Right lung (tissue), 2 donors: ENCODE measurements at regions not wholly inside any gene's neighbourhood (a gene's known extent, or its start where the extent isn't known, plus 50 kb on each side); places are given as distances from the start of the nearest gene placed in this dataset.

ENCODE experiments used
- DNase-seq, 2 donors: peaks; one replicate each; pipeline ENCODE4 v3.0.0-alpha.2; 2013

DNA sequence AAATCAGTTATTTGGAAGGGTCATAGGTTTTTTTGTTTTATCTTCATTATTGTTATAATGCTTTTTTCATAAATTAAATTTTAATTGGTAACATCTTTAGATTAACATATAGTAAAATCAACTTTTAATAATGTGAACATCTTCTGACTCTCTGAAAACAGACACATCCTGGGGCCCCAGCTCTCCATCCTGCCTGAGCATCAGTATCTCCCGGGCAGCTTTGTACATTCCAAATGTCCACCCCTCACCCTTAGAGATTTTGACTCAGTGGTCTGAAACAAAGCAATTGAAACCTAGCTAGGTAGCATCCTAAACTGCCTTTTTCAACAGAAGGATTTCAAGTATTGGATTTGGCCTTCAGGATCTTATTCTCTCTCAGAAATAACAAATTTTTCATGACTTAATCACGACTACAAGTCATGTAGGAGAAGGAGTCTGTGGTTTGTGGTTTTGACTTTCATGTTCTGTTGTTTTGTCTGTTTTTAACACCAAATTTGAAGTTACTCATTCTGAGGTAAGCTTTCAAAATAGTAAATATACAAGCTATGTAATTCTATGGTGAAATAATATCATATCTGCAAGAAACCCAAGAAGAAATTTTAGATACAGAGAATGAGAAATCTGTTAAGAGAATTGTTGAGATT lies 147.3 kb upstream of the UBE2E2 start:
- no peak for DNase-seq

GRCh38 chr3:23062582-23062981 lies 140.5 kb upstream of the UBE2E2 start:
- no peak for DNase-seq

DNA sequence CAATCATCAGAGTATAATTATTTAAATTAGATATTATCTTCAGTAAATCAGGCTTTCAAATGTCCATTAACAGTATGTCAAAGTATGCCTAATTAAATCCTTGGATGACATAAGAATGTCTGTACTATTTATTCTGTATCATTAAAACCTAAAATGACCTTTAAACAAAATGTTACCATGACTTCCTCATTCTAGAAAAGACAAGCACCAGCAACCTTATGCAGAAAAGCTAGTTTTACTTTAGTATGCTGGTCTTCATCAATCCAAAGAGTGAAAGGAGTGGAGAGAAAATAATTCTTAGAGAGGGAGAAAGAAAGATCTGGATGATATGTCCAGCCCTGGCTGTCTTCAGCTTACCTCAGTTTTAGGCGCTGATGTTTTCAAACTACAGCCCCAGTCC lies 140.1 kb upstream of the UBE2E2 start:
- no peak for DNase-seq

- DNase-seq, result no peak
These were observed 136.0 kb upstream of the UBE2E2 start for GRCh38 chr3:23067116-23067515.

DNA sequence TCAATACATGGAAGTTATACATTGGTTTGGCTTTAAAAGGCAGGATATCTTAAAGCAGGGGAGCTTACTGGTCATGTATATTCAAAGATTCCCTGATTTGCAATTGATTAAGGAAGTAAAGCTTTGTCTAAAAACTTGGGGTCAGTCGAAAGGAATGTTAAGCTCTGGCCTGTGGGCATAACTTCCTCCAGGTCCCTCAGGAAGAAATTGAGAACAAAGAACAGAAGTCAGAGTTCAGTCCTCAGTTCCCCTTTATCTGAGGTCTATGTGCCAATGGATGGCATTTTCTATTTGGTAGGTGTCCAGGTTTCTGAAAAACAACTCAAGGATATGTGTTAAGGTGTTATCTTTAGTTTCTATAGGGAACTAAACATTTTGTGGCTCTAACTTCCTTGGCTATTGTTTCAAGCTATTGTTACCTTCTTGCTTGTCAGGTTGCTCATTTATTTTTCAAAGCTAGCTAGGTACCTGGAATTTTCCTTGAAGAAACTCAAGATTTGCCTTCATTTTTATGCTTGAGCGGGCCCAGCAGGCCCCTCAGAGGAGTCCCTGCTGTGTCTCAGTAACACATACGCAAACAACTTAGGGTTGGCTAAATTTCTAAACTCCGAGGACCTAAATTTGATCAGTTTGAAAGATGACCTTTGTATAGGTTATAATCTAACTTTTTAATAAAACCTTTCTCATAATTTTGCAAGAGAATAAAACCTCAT lies 135.0 kb upstream of the UBE2E2 start:
- DNase-seq, result no peak

DNA sequence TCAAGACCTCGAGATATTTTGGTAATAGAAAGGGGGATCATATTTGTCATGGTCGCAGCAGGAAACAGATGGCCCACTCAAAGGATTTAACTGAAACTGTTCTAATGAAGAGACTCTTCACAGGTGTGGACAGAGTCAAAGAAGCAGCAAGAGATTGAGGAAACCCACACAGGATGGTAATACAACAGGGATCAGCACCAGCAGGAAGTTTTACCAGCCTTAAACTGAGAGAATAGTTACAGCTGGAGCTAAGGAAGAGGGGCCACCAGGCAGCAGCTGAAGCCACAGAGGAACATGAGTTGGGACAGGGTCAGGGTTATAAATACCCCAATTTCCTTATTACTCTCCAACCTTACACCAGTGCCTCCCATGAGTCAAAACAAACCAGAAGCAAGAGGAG lies 131.8 kb upstream of the UBE2E2 start:
- no peak for DNase-seq

DNA sequence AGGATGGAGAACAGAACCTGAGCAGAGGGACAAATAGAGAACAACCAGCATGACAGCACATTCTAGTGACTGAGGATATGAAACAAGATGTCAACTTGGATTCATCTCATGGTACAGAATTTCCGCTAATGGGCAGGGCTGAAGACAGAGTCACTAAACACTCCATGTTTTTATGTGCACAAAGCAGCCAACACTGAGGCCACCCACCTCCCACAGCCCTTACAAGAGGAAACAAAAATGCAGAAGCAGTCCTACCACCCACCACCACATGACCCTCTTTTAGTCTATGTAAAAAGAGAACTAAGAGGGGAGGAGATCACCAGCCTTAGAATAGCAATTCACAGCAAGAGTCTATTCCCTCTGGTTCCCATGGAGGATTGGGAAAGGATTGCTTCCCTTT lies 131.4 kb upstream of the UBE2E2 start:
- no peak for DNase-seq

DNA sequence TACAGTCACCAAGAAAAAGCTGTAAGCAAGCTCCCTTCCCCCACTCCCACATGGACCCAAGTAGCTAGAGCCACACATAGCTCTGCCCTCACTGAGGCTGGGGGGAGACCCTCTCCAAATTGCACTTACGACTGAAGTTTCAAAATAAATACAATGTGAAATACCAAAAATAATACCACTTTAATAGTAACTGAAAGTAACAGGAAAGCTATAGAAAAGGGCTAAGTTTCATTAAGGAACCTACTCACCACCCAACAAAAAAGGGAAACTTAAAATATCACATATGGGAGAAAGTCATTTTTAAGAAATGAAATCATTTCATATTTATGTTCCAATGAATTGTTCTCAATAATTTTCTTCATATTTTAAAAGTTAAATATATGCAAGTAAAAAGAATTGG lies 130.4 kb upstream of the UBE2E2 start:
- no peak for DNase-seq

DNA sequence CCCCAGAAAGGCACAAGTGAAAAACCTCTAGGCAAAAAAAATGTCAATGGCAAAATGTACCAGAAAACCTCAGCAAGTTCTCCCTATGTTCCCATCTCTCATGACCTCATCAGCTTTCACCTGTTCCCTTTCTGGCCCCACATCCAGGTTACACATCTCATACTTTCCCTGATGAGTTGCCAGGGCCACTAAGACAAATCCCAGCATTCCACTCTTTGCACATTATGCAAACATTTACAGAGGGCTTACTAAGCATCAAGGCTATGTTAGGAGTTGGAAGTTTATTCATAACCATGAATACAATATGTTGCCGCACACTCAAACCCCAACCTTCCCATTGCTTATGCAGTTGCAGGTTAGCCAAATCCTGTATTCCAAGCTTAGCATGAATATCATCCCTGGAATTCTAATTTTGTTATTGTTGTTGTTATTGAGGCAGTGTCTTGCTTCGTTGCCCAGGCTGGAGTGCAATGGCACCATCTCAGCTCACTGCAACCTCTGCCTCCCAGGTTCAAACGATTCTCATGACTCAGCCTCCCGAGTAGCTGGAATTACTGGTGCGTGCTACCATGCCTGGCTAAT lies 129.3 kb upstream of the UBE2E2 start:
- no peak for DNase-seq

DNA sequence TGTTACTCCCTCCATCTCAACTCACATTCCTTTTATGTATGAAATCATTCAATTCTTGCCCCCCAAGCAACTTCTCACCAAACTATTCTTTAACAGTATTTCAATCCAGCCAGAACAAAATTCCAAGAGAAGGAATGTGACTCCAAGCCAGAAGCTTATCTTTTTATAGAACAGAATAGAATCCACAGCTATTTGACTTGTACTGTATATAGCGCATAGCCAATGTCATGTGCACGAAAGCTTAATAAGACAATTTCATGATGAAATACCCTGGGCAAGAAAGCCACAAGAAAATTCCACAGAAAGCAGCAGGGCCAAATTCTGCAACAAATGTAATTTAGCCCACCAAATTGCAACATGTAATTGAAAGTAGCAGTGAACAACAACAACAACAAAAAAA lies 127.6 kb upstream of the UBE2E2 start:
- peak; percentile 68 to 73 for DNase-seq

DNA sequence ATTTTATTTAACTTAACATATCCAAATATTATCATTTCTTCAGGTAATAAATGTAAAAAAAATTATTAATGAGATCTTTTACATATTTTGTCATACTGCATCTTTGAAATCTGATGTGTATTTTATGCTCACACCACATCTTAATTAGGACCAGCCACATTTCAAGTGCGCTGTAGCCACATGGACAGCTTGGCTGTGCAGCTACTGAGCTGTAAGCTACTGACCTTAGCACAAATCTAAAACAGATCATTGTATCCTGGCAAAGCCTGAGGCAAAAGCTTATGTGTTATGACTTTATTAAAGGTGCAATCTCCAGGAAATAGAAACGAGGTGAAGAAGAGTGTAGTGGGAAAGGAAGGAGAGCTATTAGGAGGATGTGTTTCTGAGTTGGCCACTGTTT lies 126.7 kb upstream of the UBE2E2 start:
- DNase-seq, result no peak

DNA sequence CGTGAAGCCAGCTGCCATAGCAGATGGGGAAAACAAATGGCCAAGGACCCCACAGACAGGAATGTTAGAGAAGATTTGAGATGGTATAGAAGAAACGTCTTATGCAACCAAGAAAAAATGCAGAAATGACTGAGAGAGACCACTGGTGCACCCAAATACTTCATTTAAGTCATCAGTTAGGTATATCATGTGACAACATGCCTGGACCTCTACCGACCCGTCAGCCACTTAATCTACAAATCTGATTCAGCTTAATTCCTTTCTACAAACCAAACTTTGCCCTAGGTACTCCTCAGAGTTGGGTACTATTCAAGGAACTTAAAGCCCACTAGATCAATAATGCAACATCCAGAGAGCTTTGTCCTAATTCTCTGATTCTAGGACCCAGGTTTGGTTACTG lies 126.0 kb upstream of the UBE2E2 start:
- no peak for DNase-seq

GRCh38 chr3:23078735-23079134 lies 124.4 kb upstream of the UBE2E2 start:
- DNase-seq, result no peak

DNA sequence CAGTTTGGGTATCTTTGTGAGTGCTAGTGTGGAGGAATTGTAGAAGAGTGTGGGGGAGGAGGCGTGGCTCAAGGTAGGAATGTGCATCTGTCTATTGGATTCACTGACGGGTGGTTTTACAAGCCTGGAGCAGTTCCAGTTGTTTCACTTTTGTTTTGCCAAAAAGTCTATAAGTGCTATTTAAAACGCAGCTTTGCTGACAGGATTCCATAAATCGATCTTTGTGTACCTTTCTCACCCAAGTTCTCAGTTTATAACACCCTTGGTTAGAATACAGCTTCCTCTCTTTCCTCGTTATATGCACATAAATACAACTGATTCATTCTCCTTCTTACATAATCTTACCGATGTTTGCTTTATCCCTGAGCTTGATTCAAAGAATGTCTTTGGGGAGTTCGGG lies 123.2 kb upstream of the UBE2E2 start:
- DNase-seq, result no peak

DNA sequence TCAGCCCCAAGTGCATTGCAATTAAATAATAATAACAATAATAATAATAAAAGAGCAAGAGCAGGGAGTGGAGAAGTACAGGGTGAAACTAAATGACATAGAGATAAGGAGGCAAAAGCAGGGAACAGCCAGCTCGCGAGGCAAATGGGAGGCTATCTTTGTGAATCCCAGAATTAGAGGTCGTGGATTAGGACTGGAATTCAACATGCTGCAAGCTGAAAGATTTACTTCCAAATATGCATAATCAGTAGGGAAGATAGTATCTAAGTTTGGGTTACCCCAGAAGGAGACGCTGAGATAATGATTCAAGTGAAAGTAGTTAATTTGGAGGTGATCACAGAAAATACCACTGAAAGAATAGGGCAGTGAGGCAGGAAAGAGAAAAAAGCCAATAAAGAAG lies 119.4 kb upstream of the UBE2E2 start:
- DNase-seq, result no peak

GRCh38 chr3:23084367-23084766 lies 118.8 kb upstream of the UBE2E2 start:
- no peak for DNase-seq

DNA sequence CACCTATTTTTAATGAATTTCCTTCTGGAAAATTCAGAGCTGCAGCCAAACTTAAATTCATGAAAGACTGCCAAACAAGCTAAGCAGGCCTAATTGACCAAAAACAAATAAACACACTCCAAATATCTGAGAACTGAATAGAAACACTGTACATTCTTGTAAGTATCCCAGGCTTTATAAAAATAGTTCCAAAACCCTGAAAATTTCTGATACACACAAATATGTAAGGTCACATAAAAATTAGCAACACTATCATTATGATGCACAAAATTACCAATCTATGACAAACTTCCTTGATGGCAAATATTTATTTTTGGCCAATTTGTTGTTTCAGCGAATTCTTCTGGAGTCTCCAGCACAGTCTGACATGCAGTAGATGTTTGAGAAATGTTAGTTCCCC lies 117.9 kb upstream of the UBE2E2 start:
- DNase-seq, result no peak

DNA sequence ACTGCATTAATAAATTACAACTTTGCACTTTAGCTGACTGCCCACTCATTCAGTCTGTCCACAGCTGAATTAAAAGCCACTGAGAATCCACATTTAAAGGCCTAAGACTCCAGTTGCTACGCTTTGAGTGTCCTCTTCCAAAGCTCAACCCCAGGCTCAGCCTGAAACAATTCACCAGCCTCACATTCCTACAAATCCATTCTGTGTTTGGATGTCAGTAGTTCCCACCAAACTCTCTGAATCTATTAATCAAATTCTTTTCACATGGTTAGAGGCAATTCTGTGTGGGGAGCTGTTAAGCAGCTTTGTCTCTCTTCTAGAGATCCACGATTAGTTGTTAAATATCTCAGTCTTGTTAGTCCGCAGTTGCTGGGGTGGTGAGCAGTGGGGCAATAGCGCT lies 116.8 kb upstream of the UBE2E2 start:
- DNase-seq, result no peak

DNA sequence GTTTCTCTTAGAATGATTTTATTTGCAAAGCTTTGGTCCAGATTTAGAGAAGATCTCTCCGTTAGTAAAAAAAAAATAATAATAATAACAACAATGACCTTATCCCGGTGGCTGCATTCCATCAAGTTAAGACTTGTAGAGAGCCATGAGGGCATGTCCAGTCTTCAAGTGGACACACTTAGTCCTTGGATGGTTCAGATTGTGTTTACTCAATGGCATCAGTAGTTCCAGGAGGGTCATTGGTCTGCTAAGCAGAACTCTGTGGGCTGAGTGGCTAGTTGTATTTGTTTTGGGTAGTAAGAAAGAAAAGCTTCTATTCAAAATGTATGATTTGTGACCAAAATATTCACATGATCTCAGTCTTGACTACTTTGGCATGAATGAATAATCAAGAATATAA lies 116.3 kb upstream of the UBE2E2 start:
- no peak for DNase-seq

- no peak for DNase-seq
These were observed 108.7 kb upstream of the UBE2E2 start for GRCh38 chr3:23094412-23094811.

GRCh38 chr3:23094890-23095462 lies 108.2 kb upstream of the UBE2E2 start:
- no peak for DNase-seq

DNA sequence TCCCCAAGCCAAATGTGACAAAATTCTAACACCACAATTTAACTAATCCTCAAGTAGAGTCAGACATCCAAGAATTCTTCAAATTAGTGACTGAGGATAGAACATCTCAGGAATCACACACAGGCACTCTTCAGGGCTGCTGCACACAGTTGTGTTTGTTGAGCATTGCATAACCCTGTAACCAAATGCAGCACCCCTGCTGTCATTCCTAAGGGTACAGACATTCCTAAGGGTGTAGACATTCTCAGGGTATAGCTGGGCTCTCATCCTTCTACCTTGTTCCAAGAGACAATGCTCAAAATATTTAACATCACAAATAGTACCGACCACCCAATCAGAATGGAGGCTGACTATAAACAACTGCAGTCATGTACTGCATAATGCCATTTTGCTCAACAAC lies 107.1 kb upstream of the UBE2E2 start:
- no peak for DNase-seq

DNA sequence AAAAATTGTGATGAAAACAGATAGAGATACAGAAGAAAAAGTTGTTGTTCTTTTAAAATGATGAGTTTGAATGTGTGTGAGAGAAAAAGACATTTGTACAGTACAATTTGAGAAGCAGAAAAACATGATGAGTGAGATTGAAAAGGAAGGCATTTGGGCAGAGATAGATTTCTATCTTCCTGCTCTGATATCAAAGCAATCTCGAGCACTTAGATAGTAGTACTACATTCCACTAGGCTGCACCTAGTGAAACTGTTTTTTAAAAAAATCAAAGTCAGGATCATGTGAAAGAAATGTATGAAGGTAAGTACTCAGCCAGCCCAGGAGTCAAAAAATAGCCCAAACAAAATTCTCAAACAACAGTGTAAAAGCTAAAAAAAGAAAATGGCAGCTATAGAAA lies 104.1 kb upstream of the UBE2E2 start:
- DNase-seq, result no peak
